HL-60 (cell line): ENCODE measurements at regions not wholly inside any gene's neighbourhood (a gene's known extent, or its start where the extent isn't known, plus 50 kb on each side); places are given as distances from the start of the nearest gene placed in this dataset.

Experiments used
- DNase-seq, 2 experiments: peaks; one replicate each; pipeline ENCODE4 v3.0.0-alpha.2; 2010 to 2020; ENCODE audit warnings: low read depth in 1 of 2, low spot score in 1 of 2
- H3K27ac ChIP-seq: fragments of 250-450 bp; sonication (Bioruptor Pico); replicated peaks from 2 replicates; pipeline ENCODE4 v1.5.1; 2020; ENCODE audit warnings: mild to moderate bottlenecking, moderate library complexity
- H3K27me3 ChIP-seq: fragments of 250-450 bp; sonication (Bioruptor Pico); 2 replicates; pipeline ENCODE4 v1.5.1; 2021; ENCODE audit warnings: mild to moderate bottlenecking, moderate library complexity; ENCODE audit not compliant: insufficient read depth, poor library complexity, severe bottlenecking
- H3K4me3 ChIP-seq: replicated peaks from 2 replicates; pipeline ENCODE4 v1.5.1; 2011; ENCODE audit warnings: mild to moderate bottlenecking, control low read depth, low read length; ENCODE audit not compliant: insufficient read depth
- GABPA ChIP-seq: IDR thresholded peaks from 2 replicates; pipeline ENCODE4 v1.6.1; 2012; ENCODE audit warnings: low read depth
- POLR2AphosphoS5 ChIP-seq: IDR thresholded peaks from 2 replicates; pipeline ENCODE4 v1.6.1; 2012; ENCODE audit warnings: low read depth
- SPI1 ChIP-seq: IDR thresholded peaks from 2 replicates; pipeline ENCODE4 v1.6.1; 2012; ENCODE audit warnings: low read depth, mild to moderate bottlenecking, borderline replicate concordance
- TF ChIP-seq, protein P1 (sequence below): IDR thresholded peaks from one replicate; pipeline ENCODE4 v1.5.1; 2011; ENCODE audit warnings: low read length, control low read depth, inconsistent platforms; ENCODE audit not compliant: insufficient read depth
- TF ChIP-seq, protein P2 (sequence below): IDR thresholded peaks from 2 replicates; pipeline ENCODE4 v1.6.1; 2012; ENCODE audit warnings: low read depth; ENCODE audit not compliant: insufficient replicate concordance

DNA sequence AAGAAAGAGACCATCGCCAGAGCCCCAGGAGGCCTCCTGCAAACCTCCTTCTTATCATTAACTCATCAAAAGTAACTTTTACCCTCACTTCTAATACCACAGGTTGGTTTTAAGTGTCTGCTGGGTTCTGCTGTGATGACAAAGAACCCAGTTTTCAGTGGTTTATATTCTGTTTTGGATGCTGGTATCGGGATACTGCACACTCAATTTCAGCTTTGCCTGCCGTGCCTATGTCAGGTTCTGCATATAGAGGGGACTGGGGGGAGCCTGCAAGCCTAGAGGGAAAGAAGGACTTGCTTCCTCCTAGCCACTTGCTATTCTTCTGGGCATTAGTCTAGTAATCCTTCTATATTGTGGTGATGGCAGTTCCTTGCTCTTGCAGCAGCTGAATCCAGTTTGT lies 242.4 kb downstream of the KCNRG start:
- H3K4me3 ChIP-seq: no peak overlapping the region
- H3K27ac ChIP-seq: no peak overlapping the region
- DNase-seq: no peak
- TF ChIP-seq POLR2AphosphoS5: no peak
- TF ChIP-seq, protein P1, sequence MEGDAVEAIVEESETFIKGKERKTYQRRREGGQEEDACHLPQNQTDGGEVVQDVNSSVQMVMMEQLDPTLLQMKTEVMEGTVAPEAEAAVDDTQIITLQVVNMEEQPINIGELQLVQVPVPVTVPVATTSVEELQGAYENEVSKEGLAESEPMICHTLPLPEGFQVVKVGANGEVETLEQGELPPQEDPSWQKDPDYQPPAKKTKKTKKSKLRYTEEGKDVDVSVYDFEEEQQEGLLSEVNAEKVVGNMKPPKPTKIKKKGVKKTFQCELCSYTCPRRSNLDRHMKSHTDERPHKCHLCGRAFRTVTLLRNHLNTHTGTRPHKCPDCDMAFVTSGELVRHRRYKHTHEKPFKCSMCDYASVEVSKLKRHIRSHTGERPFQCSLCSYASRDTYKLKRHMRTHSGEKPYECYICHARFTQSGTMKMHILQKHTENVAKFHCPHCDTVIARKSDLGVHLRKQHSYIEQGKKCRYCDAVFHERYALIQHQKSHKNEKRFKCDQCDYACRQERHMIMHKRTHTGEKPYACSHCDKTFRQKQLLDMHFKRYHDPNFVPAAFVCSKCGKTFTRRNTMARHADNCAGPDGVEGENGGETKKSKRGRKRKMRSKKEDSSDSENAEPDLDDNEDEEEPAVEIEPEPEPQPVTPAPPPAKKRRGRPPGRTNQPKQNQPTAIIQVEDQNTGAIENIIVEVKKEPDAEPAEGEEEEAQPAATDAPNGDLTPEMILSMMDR: no peak
- TF ChIP-seq, protein P2, sequence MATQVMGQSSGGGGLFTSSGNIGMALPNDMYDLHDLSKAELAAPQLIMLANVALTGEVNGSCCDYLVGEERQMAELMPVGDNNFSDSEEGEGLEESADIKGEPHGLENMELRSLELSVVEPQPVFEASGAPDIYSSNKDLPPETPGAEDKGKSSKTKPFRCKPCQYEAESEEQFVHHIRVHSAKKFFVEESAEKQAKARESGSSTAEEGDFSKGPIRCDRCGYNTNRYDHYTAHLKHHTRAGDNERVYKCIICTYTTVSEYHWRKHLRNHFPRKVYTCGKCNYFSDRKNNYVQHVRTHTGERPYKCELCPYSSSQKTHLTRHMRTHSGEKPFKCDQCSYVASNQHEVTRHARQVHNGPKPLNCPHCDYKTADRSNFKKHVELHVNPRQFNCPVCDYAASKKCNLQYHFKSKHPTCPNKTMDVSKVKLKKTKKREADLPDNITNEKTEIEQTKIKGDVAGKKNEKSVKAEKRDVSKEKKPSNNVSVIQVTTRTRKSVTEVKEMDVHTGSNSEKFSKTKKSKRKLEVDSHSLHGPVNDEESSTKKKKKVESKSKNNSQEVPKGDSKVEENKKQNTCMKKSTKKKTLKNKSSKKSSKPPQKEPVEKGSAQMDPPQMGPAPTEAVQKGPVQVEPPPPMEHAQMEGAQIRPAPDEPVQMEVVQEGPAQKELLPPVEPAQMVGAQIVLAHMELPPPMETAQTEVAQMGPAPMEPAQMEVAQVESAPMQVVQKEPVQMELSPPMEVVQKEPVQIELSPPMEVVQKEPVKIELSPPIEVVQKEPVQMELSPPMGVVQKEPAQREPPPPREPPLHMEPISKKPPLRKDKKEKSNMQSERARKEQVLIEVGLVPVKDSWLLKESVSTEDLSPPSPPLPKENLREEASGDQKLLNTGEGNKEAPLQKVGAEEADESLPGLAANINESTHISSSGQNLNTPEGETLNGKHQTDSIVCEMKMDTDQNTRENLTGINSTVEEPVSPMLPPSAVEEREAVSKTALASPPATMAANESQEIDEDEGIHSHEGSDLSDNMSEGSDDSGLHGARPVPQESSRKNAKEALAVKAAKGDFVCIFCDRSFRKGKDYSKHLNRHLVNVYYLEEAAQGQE: no peak
- no peak for TF ChIP-seq SPI1
- no peak for TF ChIP-seq GABPA
- H3K27me3 ChIP-seq: no peaks in the 10 kb centered on the region

GRCh38 chr13:50261130-50261901 lies 246.1 kb downstream of the KCNRG start:
- TF ChIP-seq, protein P1: no peak
- TF ChIP-seq SPI1 (no peak), POLR2AphosphoS5 (no peak)
- TF ChIP-seq, protein P2: no peak
- no peak for DNase-seq
- no peak overlapping the region for H3K4me3 ChIP-seq
- H3K27ac ChIP-seq: no peak overlapping the region
- no peaks in the 10 kb centered on the region for H3K27me3 ChIP-seq

- DNase-seq: no peak
- TF ChIP-seq POLR2AphosphoS5 (no peak), GABPA (no peak), SPI1 (no peak)
- TF ChIP-seq, protein P1: no peak
- TF ChIP-seq, protein P2: no peak
- Histone ChIP-seq H3K4me3 (no peak overlapping the region), H3K27ac (no peak overlapping the region), H3K27me3 (no peaks in the 10 kb centered on the region)
Observed at GRCh38 chr13:50267066-50267465, 251.8 kb downstream of the KCNRG start.
